ENCODE measurements at regions not wholly inside any gene's neighbourhood (a gene's known extent, or its start where the extent isn't known, plus 50 kb on each side); places are given as distances from the start of the nearest gene placed in this dataset.

DNA sequence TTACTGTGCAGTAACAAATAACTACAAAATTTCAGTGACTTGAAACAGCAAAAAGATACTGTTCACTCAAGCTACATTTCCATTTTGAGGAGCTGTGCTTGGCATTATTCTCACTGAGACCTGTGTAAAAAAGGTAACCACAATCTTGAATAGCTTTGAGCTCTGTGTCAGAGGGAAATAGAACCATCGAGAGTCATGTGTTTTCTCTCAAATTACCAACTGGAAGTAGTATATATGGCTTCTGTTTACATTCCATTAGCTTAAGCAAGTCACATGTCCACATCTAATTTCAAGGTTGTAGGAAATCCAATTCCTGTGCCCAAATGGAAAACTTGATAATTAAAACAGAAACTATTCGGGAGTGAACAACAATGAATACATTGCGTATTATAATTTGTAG lies 82.9 kb upstream of the BANK1 start:
- TF ChIP-seq, protein P1, sequence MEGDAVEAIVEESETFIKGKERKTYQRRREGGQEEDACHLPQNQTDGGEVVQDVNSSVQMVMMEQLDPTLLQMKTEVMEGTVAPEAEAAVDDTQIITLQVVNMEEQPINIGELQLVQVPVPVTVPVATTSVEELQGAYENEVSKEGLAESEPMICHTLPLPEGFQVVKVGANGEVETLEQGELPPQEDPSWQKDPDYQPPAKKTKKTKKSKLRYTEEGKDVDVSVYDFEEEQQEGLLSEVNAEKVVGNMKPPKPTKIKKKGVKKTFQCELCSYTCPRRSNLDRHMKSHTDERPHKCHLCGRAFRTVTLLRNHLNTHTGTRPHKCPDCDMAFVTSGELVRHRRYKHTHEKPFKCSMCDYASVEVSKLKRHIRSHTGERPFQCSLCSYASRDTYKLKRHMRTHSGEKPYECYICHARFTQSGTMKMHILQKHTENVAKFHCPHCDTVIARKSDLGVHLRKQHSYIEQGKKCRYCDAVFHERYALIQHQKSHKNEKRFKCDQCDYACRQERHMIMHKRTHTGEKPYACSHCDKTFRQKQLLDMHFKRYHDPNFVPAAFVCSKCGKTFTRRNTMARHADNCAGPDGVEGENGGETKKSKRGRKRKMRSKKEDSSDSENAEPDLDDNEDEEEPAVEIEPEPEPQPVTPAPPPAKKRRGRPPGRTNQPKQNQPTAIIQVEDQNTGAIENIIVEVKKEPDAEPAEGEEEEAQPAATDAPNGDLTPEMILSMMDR (IDR thresholded peaks at IDR 0.05) = no peak

DNA sequence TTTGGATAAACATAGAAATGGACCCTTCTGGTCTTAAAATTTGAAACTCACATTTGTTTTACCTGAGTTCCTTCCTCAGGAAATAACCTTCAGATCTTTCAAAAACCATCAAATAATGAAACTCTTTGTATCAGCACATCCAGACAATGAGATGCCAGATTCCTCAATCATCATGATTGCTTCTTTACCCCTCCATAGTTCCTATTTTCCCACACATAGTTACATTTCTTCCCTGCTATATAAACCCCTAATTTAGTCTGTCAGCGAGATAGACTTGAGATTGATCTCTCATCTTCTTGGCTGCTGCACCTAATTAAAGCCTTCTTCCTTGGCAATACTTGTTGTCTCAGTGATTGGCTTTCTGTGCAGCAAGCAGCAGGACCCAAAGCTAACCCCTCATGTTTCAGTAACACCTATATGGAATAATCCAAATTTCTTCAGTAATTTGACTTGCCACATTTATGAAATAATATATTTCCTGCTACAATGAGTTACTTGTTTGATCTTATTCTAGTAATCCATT lies 83.9 kb upstream of the BANK1 start:
- TF ChIP-seq, protein P1 (IDR thresholded peaks at IDR 0.05) = no peak

DNA sequence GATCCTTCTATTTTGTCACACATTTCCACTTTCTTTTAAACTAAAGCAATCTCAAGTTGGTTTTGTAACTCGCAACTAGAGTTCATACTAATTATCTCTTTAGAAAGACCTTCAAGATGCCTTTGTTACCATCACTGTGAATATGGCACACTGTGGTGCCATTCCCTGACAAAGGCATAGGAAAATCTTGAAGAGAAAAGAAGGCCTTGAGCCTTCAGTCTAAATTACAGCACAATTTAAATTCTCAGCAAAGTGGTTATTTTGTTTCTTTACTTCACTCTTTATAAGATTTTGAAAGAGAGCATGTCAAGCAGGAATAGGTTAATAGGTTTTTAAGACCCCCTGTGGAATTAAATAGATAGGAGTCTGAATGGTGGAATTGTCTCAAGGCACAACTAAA lies 89.0 kb upstream of the BANK1 start:
- TF ChIP-seq, protein P1 (IDR thresholded peaks at IDR 0.05) = no peak

DNA sequence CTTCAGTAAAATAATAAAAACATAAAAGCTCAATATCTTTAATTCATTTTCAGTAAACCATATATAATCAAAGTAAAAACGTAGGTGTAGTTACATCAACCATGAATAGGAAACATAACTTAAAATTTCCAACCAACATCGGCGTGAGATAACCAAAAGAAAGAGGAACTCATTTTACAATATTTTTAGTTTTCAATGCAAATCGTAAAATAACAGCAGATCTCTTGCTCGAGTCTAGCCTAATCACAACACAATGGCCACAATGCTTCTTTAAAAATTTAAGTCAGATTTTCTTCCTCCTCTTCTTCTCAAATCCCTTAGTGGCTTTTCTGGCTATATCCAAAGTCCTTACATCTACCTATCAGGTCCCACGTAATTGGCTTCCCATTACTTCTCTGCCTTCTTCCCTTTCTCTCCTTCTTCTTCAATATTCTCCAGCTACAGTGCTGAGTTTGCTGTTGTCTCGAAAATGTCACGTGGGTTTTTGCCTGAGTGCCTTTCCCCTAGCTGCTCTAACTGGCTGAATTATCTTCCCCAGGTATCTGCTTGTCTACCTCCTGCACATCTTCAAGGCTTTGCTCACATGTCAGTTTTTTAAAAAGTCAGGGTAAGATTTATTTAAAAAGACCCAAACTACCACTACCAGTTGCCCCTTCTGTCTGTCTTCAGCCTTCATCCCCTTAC lies 90.9 kb upstream of the BANK1 start:
- TF ChIP-seq, protein P1 (IDR thresholded peaks at IDR 0.05) = no peak

DNA sequence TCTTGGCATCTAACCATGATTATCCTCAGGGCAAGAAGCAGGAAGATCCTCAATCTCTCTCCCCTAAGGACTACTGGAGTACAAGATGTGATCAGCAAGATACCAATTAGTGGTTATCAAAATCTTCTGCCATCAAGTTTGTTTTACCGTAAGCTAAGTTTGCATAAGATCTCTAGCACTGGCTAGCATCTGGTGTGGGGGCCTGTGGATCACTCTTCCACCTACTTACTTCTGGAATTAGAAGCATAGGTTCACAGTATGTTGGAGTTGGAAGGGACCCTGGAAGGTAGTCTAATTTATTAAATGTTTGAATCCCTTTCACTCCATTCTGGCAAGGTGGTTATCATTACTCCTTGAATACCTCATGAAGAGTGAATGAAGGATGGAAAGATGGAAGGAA lies 93.3 kb upstream of the BANK1 start:
- TF ChIP-seq, protein P1 (IDR thresholded peaks at IDR 0.05) = no peak

DNA sequence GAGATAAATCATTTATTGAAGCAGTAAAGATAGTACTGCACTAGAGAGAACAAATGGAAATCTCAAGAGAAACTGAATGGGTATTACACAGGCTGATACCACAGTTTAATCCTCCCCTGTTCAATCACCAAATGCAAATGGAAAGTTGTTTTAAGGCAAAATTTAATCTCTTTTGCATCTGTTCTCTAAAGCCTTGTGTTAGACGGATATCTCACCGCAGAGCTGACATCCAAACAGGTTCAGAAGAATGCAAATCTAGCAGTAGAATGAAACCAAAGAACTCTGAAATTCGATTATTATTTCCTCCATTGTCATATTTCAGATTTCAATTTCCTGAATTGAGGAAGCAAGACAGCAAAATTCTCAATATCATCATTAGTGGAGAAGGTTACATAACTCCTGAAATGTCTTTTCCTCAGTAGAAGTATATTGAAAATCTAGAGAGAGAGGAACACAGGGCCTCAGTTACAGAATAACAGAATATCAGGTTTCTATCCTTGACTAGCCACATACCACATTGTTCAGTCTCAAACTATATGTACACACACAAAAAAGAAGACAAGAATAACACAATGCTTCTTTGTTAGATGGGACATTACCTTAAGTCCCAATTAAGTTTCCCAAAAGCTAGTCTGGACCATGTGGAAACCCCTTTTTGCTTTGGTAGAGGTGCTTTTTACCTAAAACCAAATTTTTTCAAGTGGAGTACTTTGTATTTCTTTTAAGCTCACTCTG lies 94.1 kb upstream of the BANK1 start:
- TF ChIP-seq, protein P1 (IDR thresholded peaks at IDR 0.05) = no peak

DNA sequence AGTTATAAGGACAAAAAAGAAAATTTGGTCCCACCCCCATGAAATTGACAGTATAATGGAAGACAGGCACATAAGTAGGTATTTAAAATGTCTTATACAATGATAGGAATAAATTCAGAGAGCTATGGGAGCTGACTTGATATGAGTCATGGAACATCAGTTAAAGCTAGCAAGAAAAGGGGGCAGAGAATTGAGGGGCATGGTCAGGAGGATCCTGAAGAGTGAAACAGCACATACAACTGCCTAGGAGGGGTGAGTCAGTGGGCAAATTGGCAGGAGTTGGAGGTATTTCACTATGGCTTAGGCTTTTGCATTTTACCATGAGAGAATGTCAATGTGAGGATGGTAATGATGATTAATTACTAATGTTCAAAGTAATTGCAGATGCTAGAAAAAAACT lies 95.4 kb upstream of the BANK1 start:
- TF ChIP-seq, protein P1 (IDR thresholded peaks at IDR 0.05) = no peak

Data from LNCAP (cell line).